HL-60 (cell line): ENCODE measurements at regions not wholly inside any gene's neighbourhood (a gene's known extent, or its start where the extent isn't known, plus 50 kb on each side); places are given as distances from the start of the nearest gene placed in this dataset.

ENCODE experiments used
- DNase-seq, 2 experiments: peaks; one replicate each; pipeline ENCODE4 v3.0.0-alpha.2; 2010 to 2020; ENCODE audit warnings: low read depth in 1 of 2, low spot score in 1 of 2
- H3K27ac ChIP-seq: fragments of 250-450 bp; sonication (Bioruptor Pico); replicated peaks from 2 replicates; pipeline ENCODE4 v1.5.1; 2020; ENCODE audit warnings: mild to moderate bottlenecking, moderate library complexity
- H3K27me3 ChIP-seq: fragments of 250-450 bp; sonication (Bioruptor Pico); 2 replicates; pipeline ENCODE4 v1.5.1; 2021; ENCODE audit warnings: mild to moderate bottlenecking, moderate library complexity; ENCODE audit not compliant: insufficient read depth, poor library complexity, severe bottlenecking
- H3K4me3 ChIP-seq: replicated peaks from 2 replicates; pipeline ENCODE4 v1.5.1; 2011; ENCODE audit warnings: mild to moderate bottlenecking, control low read depth, low read length; ENCODE audit not compliant: insufficient read depth
- GABPA ChIP-seq: IDR thresholded peaks from 2 replicates; pipeline ENCODE4 v1.6.1; 2012; ENCODE audit warnings: low read depth
- POLR2AphosphoS5 ChIP-seq: IDR thresholded peaks from 2 replicates; pipeline ENCODE4 v1.6.1; 2012; ENCODE audit warnings: low read depth
- SPI1 ChIP-seq: IDR thresholded peaks from 2 replicates; pipeline ENCODE4 v1.6.1; 2012; ENCODE audit warnings: low read depth, mild to moderate bottlenecking, borderline replicate concordance
- TF ChIP-seq, protein P1 (sequence below): IDR thresholded peaks from 2 replicates; pipeline ENCODE4 v1.6.1; 2012; ENCODE audit warnings: low read depth; ENCODE audit not compliant: insufficient replicate concordance
- TF ChIP-seq, protein P2 (sequence below): IDR thresholded peaks from one replicate; pipeline ENCODE4 v1.5.1; 2011; ENCODE audit warnings: low read length, control low read depth, inconsistent platforms; ENCODE audit not compliant: insufficient read depth

DNA sequence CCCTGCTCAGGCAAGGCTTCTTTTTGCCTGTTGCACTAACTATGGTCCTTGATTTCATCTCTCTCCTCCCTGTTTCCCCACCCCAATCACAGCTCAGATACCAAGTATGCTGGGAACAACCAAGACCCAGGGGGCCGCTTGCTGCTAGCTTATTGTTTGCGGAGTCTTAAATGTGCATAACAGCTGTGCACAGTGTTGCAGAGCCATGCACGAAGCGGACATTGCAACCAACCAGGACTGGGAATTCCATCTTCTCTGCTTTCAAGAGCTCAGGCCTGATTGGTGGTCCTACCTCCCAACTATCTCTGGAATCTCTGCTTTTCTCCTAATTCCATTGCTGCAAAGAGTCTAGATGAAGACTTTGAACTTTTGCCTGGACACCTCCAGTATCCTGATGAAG, 281.3 kb upstream of the TNRC6C start:
- TF ChIP-seq, protein P1, sequence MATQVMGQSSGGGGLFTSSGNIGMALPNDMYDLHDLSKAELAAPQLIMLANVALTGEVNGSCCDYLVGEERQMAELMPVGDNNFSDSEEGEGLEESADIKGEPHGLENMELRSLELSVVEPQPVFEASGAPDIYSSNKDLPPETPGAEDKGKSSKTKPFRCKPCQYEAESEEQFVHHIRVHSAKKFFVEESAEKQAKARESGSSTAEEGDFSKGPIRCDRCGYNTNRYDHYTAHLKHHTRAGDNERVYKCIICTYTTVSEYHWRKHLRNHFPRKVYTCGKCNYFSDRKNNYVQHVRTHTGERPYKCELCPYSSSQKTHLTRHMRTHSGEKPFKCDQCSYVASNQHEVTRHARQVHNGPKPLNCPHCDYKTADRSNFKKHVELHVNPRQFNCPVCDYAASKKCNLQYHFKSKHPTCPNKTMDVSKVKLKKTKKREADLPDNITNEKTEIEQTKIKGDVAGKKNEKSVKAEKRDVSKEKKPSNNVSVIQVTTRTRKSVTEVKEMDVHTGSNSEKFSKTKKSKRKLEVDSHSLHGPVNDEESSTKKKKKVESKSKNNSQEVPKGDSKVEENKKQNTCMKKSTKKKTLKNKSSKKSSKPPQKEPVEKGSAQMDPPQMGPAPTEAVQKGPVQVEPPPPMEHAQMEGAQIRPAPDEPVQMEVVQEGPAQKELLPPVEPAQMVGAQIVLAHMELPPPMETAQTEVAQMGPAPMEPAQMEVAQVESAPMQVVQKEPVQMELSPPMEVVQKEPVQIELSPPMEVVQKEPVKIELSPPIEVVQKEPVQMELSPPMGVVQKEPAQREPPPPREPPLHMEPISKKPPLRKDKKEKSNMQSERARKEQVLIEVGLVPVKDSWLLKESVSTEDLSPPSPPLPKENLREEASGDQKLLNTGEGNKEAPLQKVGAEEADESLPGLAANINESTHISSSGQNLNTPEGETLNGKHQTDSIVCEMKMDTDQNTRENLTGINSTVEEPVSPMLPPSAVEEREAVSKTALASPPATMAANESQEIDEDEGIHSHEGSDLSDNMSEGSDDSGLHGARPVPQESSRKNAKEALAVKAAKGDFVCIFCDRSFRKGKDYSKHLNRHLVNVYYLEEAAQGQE: no peak
- TF ChIP-seq GABPA: no peak
- no peak for TF ChIP-seq POLR2AphosphoS5
- TF ChIP-seq, protein P2, sequence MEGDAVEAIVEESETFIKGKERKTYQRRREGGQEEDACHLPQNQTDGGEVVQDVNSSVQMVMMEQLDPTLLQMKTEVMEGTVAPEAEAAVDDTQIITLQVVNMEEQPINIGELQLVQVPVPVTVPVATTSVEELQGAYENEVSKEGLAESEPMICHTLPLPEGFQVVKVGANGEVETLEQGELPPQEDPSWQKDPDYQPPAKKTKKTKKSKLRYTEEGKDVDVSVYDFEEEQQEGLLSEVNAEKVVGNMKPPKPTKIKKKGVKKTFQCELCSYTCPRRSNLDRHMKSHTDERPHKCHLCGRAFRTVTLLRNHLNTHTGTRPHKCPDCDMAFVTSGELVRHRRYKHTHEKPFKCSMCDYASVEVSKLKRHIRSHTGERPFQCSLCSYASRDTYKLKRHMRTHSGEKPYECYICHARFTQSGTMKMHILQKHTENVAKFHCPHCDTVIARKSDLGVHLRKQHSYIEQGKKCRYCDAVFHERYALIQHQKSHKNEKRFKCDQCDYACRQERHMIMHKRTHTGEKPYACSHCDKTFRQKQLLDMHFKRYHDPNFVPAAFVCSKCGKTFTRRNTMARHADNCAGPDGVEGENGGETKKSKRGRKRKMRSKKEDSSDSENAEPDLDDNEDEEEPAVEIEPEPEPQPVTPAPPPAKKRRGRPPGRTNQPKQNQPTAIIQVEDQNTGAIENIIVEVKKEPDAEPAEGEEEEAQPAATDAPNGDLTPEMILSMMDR: no peak
- no peak for TF ChIP-seq SPI1
- Histone ChIP-seq H3K27ac (no peak overlapping the region), H3K4me3 (no peak overlapping the region), H3K27me3 (peaks cover 4% of the 10 kb centered on the region)
- no peak for DNase-seq

- TF ChIP-seq, protein P1: no peak
- TF ChIP-seq, protein P2: no peak
- TF ChIP-seq POLR2AphosphoS5 (no peak), GABPA (no peak), SPI1 (no peak)
- no peak for DNase-seq
- peaks cover 4% of the 10 kb centered on the region for H3K27me3 ChIP-seq
- H3K4me3 ChIP-seq: no peak overlapping the region
- H3K27ac ChIP-seq: no peak overlapping the region
These were observed 280.9 kb upstream of the TNRC6C start for GRCh38 chr17:77677630-77678029.

GRCh38 chr17:77679589-77679988, 278.9 kb upstream of the TNRC6C start:
- H3K4me3 ChIP-seq: no peak overlapping the region
- TF ChIP-seq, protein P1: no peak
- no peak for TF ChIP-seq SPI1
- no peak for TF ChIP-seq GABPA
- TF ChIP-seq, protein P2: no peak
- TF ChIP-seq POLR2AphosphoS5: no peak
- peaks cover 4% of the 10 kb centered on the region for H3K27me3 ChIP-seq
- no peak overlapping the region for H3K27ac ChIP-seq
- DNase-seq: no peak
